GM18907 (cell line): ENCODE measurements at regions not wholly inside any gene's neighbourhood (a gene's known extent, or its start where the extent isn't known, plus 50 kb on each side); places are given as distances from the start of the nearest gene placed in this dataset.

ENCODE experiments used
- ATAC-seq: cut with Tn5 transposase; IDR thresholded peaks from one replicate; pipeline ENCODE4 v1.9.1; 2021; ENCODE audit warnings: mild to moderate bottlenecking, moderate library complexity; ENCODE audit not compliant: unreplicated experiment

DNA sequence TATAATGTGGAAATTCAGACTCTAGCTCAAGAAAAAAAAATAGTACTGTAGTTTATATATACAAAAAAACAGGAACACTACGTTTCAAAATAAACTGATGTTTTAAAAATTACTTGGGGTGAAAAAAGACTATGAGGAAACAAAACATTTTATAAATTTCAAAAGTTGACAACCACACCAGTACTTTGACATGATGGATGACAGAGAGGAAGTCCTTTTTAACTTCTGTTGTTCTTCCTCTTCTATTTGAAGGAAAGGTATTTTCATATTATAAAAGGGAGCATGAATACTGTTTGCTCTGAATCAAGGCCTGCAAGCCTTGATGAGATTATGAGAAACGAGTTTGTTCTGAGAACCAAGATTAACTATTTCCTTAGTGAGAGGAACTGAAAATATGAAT, 456.9 kb downstream of the TAF11L14 start:
- ATAC-seq, result no peak

DNA sequence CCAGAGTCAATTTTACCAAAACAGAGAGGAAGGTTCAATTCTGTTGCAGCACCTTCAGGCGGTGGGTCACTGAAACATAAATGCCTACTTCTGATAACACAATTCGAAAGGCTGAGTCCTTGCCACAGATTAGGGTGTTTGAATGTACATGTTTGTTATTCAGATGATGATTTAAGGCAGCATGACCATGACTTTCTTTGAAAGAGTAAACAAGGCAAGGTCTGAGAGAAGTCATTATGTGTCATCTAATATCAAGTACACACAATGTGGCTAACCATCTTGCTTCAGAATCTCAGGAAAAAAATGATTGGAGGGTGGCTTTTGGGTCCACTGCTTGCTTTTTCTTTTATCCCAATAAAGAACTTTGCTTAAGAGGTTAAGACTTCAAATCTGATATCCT, 457.5 kb downstream of the TAF11L14 start:
- ATAC-seq, result no peak

DNA sequence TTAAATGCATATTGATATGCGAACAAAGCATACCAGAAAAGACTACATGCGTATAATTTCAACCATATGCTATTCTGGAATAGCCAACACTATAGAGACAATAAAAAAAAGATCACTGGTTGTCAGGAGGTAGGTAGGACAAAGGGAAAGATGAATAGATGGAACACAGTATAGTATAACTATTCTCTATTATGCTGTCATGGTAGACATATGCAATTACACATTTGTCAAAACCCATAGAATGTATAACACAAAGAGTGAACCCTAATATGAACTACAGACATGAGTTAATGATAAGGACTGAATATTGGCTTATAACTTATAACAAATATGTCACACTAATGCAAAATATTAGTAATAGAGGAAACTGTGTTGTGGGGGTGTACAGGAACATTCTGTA, 460.8 kb downstream of the TAF11L14 start:
- ATAC-seq, result no peak

GRCh38 chr5:18097817-18098216, 463.6 kb downstream of the TAF11L14 start:
- ATAC-seq, result no peak

DNA sequence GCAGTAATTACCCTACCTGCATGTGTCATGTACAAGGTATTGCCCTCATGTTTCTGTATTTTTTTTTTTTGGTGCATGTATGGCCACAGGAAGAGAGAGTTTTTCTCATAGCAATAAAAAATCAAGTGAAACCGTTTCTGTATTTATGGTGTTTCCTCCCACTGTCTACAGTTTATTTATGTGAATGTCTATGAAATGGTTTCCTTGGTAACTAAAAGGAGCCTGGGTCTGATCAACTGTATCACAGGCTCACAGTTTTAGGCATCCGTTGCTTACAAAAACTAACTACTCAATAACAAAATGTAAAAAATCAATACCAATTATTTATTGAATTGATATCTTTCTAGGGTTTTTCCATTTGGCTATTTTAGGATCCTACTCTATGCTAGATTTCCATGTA, 464.4 kb downstream of the TAF11L14 start:
- ATAC-seq, result no peak

- ATAC-seq, result no peak
Measured at GRCh38 chr5:18099261-18099660, 465.0 kb downstream of the TAF11L14 start.

DNA sequence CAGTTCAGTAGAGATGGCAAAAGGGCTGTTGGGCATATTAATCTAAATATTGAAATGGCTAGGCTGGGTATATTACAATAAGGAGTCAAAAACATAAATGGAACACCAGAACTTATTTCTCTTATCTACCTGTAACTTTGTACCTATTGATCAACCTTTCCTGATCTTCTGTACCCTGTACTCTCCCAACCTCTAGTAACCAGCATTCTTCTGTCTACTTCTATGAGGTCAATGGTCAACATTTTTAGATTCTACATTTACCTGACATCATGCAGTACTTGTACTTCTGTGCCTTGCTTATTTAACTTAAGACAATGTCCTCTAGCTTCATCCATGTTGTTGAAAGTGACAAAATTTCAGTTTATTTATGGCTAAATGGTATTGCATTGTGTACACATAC, 467.3 kb downstream of the TAF11L14 start:
- ATAC-seq, result no peak

DNA sequence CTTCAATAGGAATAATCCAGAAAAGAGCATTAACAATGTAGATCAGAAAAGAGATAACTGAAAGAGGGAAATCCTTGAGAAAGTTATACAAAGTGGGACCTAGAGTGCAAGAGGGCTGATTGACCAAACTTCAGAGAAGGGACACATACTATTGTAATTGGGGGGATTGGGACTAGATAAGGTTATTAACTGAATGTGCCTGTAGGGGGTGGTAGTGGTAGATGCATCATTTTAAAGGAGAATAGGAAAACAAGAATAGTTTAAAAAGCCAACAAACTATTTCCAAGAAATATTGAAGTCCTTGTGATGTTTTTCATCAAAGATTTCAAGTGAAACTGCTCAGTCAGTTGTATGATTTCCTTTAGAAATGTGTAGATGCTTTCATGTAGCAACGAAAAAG, 468.5 kb downstream of the TAF11L14 start:
- ATAC-seq, result no peak

- ATAC-seq, result no peak
Measured at GRCh38 chr5:18105449-18105848, 471.2 kb downstream of the TAF11L14 start.

DNA sequence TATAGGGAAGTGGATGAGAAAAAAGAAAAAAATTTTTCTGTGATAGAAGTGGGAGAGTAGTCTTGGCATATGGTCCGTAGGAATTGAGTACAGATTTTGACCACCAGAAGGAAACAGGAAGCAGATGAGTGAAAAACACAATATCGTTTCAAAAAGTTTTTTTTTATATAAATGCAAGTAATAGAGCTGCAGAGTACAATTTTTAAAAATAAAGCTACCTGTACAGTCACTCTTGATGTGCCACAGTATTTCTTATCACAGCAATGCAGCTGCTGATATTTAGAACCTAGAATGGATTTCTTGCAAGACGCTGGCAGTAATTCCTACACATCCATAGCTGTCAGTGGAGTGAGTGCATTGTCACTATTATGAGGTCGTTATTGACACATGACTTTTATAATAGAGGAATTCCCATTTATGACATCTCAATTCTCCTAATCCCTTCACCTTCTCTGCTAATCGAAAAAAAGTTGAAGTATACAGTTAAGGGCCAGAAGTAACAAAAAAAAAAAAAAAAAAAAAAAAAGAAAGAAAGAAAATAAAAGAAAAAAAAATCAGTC, 477.7 kb downstream of the TAF11L14 start:
- ATAC-seq, result no peak

GRCh38 chr5:18113721-18114120, 479.5 kb downstream of the TAF11L14 start:
- ATAC-seq, result no peak

- ATAC-seq, result no peak
Measured at GRCh38 chr5:18114151-18114757, 480.0 kb downstream of the TAF11L14 start.

- ATAC-seq, result no peak
Measured at GRCh38 chr5:18117968-18118367, 483.7 kb downstream of the TAF11L14 start.

GRCh38 chr5:18119156-18119785, 485.0 kb downstream of the TAF11L14 start:
- ATAC-seq, result no peak

DNA sequence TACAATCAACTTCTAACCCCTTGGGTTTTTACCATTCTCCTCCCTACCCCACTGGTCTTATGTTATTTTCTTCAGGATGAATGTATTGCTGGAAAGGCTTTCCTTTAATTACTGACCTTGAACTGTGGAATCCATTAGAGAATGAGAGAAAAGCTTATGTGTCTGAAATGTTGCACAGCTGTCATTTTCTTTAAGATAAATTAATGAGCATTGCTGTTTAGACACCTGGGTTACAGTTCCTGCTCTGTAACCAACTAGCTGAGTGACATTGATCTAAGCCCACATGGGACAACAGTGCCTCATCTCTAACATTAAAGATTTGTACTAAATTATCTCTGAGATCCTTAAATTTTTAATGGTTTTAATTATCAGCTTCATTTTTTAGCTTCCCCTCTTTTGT, 507.0 kb downstream of the TAF11L14 start:
- no peak for ATAC-seq

DNA sequence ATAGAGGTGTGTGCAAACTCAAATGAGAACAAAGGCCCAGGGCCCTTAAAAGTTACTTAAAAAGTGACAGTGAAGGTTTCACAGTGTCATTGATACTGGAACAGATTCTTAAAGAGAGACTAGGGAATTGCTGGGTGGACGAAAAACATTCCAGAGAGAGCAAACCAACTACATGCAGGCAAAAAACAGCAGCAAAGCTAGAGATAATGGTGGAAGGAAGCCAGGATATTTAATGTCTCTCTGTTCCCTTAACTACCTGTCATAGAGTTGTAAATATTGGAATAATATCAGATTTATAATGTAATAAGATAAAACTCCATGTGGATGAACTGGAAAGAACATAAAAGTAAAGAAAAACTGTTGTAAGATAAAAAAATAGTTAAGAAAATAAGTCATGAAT, 508.6 kb downstream of the TAF11L14 start:
- ATAC-seq, result no peak

GRCh38 chr5:18152671-18153070, 518.4 kb downstream of the TAF11L14 start:
- ATAC-seq, result no peak

DNA sequence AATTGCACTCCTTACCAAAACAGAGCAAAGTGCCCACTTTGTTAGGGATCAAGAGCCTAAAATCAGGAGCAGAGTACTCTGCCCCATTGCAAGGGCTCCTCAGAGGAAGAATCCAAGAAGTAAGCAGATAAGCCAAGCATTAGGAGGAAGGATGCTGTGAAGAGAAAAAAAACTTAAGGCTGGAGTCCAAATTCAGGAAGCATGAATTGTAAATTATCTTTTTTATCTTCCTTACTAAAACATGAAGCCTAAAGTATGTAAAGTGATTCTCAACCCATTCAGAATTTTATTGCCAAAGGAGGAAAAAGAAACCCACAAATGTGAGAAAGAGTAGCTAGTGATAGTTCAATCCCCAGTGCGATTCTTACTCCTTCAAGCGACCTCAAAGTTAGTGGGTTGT, 523.9 kb downstream of the TAF11L14 start:
- ATAC-seq, result no peak

GRCh38 chr5:18159331-18159730, 525.1 kb downstream of the TAF11L14 start:
- ATAC-seq, result no peak

- ATAC-seq, result no peak
Measured at GRCh38 chr5:18171684-18172083, 537.4 kb downstream of the TAF11L14 start.

DNA sequence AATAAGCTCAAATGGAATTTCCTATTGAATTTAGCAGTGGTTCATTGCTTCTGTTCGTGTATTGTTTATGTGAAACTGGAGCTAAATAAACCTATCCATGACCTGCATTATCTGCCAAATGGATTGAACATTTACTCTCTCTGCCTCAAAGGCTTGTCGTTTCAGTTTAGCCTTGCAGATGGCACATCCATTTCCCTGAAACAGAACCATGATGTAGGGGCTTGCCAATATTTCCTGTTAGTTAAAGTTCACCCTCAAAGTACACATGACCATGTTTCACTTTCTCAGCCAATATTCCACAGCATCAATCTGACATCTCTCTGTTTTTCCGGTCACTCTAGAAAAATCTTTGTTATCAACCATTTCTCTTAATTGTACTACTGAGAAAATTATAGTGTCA, 545.3 kb downstream of the TAF11L14 start:
- ATAC-seq, result no peak

DNA sequence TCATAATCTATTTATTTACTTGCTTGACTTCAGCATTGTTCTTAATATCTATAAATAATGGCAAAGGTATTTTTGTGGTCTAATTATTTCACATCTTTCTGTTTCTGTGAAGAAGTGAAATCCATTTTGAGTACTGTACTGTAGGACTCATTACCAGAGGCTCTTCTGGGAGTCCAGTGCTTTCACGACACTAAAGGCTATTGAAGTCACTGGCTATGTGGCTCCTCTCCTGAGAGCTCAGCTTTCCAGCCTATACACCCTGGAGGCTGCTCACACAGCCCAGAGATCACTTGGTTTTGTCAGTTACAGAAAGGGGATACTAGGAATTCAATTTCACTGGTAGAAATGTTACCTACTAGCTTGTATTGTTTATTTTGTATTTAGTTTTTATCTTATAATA, 547.3 kb downstream of the TAF11L14 start:
- no peak for ATAC-seq

DNA sequence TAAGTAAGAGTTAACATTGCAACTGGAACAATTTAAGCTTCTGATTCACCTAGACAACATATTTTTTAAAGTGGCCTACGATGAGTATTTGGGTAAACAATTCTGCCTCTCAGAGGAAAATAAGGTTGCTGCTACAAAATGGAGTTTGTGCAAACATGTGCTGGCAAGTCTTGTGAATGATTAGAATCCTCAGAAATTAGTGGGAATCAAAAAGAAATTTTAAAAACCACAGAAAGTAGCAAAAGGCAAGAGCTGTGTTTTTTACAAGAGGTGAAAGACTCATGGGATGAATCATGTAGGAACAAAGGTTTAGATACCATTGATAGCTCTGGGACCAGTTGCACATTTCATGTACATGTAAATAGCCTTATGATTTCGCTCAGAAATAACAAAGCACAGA, 561.6 kb downstream of the TAF11L14 start:
- ATAC-seq, result no peak
